RWPE2 (cell line): ENCODE measurements at regions not wholly inside any gene's neighbourhood (a gene's known extent, or its start where the extent isn't known, plus 50 kb on each side); places are given as distances from the start of the nearest gene placed in this dataset.
A peak's percentile ranks its signal among the peaks of the same experiment; 100 is the strongest.

Experiments
- ATAC-seq: fragments of 200-7000 bp; cut with Tn5 transposase; 3 replicates; pipeline ENCODE4 v1.9.1; 2021; ENCODE audit warnings: low read depth
- DNase-seq: peaks from one replicate; pipeline ENCODE4 v3.0.0-alpha.2; 2020; ENCODE audit warnings: low spot score
- H3K27ac ChIP-seq: fragments of 450-650 bp; 2 replicates; pipeline ENCODE4 v1.5.1; 2017; ENCODE audit warnings: mild to moderate bottlenecking; ENCODE audit not compliant: poor library complexity, severe bottlenecking
- H3K27me3 ChIP-seq: fragments of 250-450 bp; sonication (Bioruptor Pico); 2 replicates; pipeline ENCODE4 v1.5.1; 2021; ENCODE audit warnings: mild to moderate bottlenecking, moderate library complexity; ENCODE audit not compliant: insufficient read depth, poor library complexity, severe bottlenecking
- H3K36me3 ChIP-seq: fragments of 250-450 bp; sonication (Bioruptor Pico); 2 replicates; pipeline ENCODE4 v1.5.1; 2020; ENCODE audit warnings: low read depth, mild to moderate bottlenecking, moderate library complexity
- H3K4me1 ChIP-seq: fragments of 250-450 bp; sonication (Bioruptor Pico); 2 replicates; pipeline ENCODE4 v1.5.1; 2021; ENCODE audit warnings: mild to moderate bottlenecking, moderate library complexity; ENCODE audit not compliant: insufficient read depth, poor library complexity, severe bottlenecking
- H3K4me3 ChIP-seq: fragments of 250-450 bp; sonication (Bioruptor Pico); 2 replicates; pipeline ENCODE4 v1.5.1; 2021; ENCODE audit warnings: mild to moderate bottlenecking, moderate library complexity; ENCODE audit not compliant: severe bottlenecking
- H3K9me3 ChIP-seq: fragments of 250-450 bp; sonication (Bioruptor Pico); 2 replicates; pipeline ENCODE4 v1.5.1; 2021; ENCODE audit warnings: mild to moderate bottlenecking, moderate library complexity; ENCODE audit not compliant: severe bottlenecking
- CTCF ChIP-seq: fragments of 450-650 bp; IDR thresholded peaks from one replicate; pipeline ENCODE4 v1.5.1; 2017; ENCODE audit warnings: mild to moderate bottlenecking, moderate library complexity; ENCODE audit not compliant: poor library complexity, severe bottlenecking

- Histone ChIP-seq H3K4me3 (no peak overlapping the region), H3K27ac (no peak overlapping the region), H3K4me1 (peaks cover 22% of the 10 kb centered on the region), H3K9me3 (no peaks in the 10 kb centered on the region), H3K36me3 (no peaks in the 10 kb centered on the region), H3K27me3 (no peaks in the 10 kb centered on the region)
- TF ChIP-seq CTCF, result no peak
- ATAC-seq, result no peak
- no peak for DNase-seq
These were observed 532.8 kb downstream of the ZIC1 start for GRCh38 chr3:147941969-147942368.

GRCh38 chr3:147943265-147943945, 534.2 kb downstream of the ZIC1 start:
- Histone ChIP-seq H3K4me3 (no peak overlapping the region), H3K4me1 (peaks cover 22% of the 10 kb centered on the region), H3K27ac (peak overlapping the region; percentile 75), H3K9me3 (no peaks in the 10 kb centered on the region), H3K27me3 (no peaks in the 10 kb centered on the region), H3K36me3 (no peaks in the 10 kb centered on the region)
- DNase-seq (no peak), ATAC-seq (peak; percentile 95)
- TF ChIP-seq CTCF, result no peak

GRCh38 chr3:147945968-147946519, 536.9 kb downstream of the ZIC1 start:
- H3K4me1 ChIP-seq, result peaks cover 22% of the 10 kb centered on the region
- no peaks in the 10 kb centered on the region for H3K36me3 ChIP-seq
- no peaks in the 10 kb centered on the region for H3K27me3 ChIP-seq
- TF ChIP-seq CTCF, result peak; percentile 68
- DNase-seq, result no peak
- ATAC-seq, result peak; percentile 60
- peak overlapping the region; percentile 10 for H3K4me3 ChIP-seq
- H3K9me3 ChIP-seq, result no peaks in the 10 kb centered on the region
- H3K27ac ChIP-seq, result no peak overlapping the region

- ATAC-seq (no peak), DNase-seq (no peak)
- H3K36me3 ChIP-seq, result no peaks in the 10 kb centered on the region
- no peaks in the 10 kb centered on the region for H3K27me3 ChIP-seq
- TF ChIP-seq CTCF, result no peak
- no peak overlapping the region for H3K27ac ChIP-seq
- no peaks in the 10 kb centered on the region for H3K4me1 ChIP-seq
- no peaks in the 10 kb centered on the region for H3K9me3 ChIP-seq
- no peak overlapping the region for H3K4me3 ChIP-seq
These were observed 547.5 kb downstream of the ZIC1 start for GRCh38 chr3:147956615-147957014.

GRCh38 chr3:147958754-147959153, 549.6 kb downstream of the ZIC1 start:
- H3K27me3 ChIP-seq, result no peaks in the 10 kb centered on the region
- no peaks in the 10 kb centered on the region for H3K9me3 ChIP-seq
- no peaks in the 10 kb centered on the region for H3K4me1 ChIP-seq
- ATAC-seq, result no peak
- no peak for DNase-seq
- H3K4me3 ChIP-seq, result no peak overlapping the region
- H3K36me3 ChIP-seq, result no peaks in the 10 kb centered on the region
- TF ChIP-seq CTCF, result no peak
- H3K27ac ChIP-seq, result no peak overlapping the region
